Embryonic facial prominence (tissue), 1 donor: ENCODE measurements at regions not wholly inside any gene's neighbourhood (a gene's known extent, or its start where the extent isn't known, plus 50 kb on each side); places are given as distances from the start of the nearest gene placed in this dataset.
"Not testable (repeated sequence)": the region's sequence is repeated elsewhere in the genome, so short reads cannot be mapped to it uniquely, and the experiment has no call there.

Source experiments
- DNase-seq: peaks from one replicate; pipeline ENCODE4 v3.0.0-alpha.2; 2016; ENCODE audit errors: extremely low spot score

DNA sequence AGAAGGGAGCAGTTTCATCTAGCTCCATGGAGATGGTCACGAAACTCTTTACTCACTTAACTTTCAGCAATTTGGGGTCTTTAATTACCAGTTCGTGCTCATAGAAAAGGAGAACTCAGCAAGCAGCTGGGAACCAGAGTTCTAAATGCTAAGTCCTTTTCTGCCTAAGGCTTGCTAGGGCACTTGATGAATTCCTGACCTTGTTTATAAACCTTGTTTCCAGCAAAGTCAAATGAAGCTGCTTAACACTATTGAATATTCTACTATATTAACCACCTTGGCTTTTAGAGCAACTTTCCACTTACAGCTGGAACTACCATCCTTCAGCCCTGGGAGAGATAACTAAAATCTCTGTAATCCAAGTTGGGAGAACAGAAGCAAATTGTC is 79.5 kb upstream of the TSC22D2 start:
- DNase-seq: no peak

DNA sequence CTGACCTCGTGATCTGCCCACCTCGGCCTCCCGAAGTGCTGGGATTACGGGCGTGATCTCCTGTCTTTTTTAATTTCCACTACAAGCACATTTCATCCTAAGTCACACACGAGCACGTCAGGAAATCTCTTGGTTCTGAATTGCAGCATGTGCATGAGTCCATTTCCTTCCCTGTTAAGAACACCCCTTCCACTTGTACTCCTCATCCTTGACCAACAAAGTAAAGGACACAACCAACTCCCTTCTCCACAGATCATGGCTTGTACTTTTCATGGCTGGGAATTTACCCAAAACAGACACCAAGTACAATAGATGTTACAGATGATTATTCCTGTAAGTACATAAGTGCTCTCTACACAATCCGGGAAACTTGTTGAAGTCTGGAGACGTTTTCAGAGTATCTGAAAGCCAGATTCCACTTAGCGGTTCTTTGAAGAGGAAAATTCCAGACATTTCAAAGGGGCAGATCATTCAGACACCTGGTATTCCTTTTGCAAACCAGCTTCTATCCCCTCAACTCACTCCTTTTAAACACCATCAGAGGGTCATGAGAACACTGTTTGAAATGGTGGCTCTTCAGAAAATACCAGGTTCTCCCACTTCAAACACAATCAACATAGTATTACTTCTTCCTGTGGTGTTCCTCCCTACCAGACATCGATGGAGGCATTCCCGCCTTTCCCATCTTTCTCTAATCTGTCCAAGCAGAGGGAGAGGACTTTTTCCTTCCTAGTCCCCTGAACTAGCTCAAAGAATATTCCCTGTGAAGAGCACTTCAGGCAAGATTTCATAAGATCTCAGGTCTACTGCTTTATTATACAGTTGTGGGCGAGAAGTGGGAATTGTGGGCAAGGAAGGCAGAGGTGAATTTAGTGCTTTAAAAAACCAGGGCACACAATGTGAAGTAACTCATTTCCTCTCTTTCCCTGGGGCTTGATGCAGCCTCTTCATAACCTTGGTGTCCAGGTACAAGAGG is 80.1 kb upstream of the TSC22D2 start:
- no peak for DNase-seq

DNA sequence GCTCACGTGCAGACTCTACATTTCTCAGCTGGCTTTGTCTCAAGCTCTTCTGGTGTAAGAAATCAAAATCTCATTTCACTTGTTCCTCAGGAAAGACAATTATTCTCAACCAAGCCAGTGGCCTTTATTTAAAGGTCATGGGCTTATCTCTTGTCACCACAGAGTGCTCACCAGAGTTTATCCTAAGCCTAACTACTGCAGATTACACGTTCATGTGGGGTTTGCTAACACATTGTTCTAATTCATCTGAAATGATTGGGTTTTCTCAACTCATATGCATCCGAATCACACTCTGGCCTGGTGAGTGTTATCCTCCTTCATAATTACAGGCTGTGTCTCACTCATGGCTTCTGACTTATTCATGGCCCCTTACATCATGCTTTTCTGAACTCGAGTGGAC is 83.3 kb upstream of the TSC22D2 start:
- DNase-seq: no peak

DNA sequence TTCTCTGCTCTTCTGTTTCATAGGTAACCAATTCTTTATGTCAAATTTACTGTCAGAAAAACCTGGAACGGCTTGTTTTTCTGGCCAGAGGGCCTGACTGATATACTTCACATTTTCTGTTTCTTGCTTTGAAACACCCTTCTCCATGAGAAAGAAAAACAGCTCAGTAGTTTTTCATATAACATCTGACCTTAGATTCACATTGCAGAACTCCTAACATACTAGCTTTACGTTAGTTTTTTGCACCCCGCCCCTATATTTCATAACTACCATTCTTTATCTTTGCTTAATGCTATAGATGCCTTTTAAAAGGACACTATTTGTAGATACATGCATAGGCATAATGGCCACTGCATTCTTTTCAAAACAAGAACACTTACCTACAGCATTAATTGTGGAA is 83.9 kb upstream of the TSC22D2 start:
- DNase-seq: no peak

DNA sequence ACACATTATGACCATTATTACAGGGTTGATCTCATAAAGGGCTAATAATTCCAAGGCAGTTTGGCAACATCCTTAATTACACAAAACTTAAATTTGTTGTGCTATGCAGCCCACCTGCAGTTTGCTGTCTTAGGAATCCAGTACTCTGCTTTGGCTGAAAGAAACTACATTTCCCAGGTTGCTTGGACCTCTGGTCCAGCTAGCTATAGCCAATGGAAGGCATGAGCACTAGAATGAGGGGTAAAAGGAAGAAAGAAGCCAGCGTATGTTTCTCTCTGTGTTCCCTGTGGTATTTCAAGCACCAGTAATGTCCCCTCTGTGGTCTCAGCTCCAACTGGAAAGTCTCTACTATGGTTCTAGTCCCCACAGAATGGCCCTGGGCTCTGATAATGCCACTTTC is 84.3 kb upstream of the TSC22D2 start:
- no peak for DNase-seq

DNA sequence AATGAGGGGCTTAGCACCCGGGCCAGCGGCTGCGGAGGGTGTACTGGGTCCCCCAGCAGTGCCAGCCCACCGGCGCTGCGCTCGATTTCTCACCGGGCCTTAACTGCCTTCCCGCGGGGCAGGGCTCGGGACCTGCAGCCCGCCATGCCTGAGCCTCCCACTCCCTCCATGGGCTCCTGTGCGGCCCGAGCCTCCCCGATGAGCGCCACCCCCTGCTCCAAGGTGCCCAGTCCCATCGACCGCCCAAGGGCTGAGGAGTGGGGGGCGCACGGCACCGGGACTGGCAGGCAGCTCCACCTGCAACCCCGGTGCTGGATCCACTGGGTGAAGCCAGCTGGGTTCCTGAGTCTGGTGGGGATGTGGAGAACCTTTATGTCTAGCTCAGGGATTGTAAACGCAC is 85.0 kb upstream of the TSC22D2 start:
- not testable (repeated sequence) for DNase-seq

DNA sequence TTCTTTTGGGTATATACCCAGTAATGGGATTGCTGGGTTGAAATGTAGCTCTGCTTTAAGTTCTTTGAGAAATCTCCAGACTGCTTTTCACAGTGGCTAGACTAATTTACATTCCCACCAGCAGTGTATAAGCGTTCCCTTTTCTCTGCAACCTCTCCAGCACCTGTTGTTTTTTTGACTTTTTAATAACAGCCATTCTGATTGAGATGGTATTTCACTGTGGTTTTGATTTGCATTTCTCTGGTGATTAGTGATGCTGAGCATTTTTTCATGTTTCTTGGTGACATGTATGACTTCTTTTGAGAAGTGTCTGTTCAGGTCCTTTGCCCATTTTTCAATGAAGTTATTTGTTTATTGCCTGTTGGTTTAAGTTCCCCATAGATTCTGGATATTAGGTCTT is 87.1 kb upstream of the TSC22D2 start:
- DNase-seq: not testable (repeated sequence)

DNA sequence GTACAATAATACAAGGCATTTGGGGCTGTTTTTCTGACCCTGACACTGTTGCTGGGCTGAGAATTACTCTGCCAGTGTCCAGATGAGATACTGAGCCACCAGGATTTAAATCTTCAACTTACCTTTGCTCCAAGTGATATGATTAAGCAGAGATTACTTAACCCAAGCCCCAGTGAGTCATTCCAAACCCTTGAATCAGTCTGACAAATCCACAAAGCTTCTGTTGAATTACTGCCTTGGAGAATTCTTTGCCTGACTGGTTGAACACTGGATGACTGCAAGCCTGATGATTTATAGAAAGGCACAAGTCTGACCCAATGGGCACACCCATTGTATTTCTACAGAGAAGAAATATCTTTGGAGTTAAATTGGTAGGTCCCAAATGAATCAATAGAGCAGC is 88.2 kb upstream of the TSC22D2 start:
- no peak for DNase-seq

DNA sequence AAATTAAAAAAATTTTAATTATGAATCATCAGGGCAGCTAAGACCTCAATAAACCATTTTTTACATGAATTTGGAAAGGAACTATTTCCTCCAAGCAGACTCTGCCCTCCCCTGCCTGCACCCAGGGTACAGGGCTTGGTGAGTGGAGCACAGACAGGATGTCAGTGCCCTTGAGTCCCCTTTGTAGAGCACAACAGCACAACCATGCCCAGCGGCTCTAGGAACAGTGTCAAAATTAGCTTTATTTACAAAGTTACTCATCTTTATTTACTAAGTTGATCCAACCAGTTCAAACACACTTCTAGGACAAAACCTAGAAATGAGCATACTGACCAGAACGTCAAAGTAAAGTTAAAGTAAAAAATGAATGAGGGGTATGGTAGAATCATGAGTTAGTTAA is 90.6 kb upstream of the TSC22D2 start:
- DNase-seq: no peak

DNA sequence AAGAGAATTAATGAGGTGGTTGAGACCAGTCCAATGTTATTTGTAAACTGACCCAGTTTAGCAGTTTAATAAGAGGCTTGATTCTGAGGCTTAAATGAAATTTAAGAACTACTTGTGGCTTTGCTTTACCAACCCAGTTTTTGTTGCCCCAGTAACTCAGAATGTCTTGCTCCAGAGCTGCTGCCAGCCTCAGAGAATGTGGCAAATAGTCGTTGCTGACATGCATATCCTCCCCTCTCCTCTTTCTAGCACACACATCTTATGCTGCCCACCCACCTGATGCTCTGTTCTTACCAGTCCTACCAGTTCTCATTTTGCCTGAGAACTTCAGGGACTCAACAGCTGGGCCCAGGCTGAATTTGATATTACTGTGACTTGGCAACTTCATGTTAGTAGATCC is 92.4 kb upstream of the TSC22D2 start:
- DNase-seq: no peak

DNA sequence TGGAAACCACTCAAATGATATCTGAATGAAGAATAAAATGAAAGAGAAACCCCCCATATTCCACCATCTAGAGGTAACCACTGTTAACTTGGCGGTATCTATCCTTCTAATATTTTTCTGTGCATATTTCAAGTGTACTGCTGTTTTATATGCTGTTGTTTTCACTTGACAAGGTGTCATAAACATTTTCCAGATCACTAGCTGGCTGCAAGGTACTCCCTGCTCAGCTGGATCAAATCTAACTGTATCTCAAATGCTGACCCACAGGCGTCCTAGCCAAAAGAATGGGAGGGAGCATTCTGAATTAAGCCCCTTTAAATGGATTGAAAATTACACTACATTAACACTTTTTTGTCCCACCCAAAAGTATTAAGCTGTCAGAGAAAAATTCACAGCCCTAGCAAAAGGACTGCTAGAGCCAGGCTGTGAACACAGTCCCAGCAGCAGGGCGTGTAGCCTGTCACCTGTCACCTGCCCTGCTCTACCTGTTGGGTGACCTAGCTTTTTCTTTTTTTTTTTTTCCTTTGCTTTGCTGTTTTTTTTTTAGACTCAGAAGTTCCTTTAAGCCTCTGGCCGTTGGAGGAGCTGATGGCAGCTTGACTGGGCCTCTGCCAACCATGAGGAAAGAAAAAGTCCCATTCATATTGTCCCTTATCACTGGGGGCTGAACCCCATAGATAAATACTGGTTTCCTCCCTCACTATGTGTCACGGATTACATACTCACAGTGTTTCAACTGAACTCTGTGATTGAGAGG is 93.7 kb upstream of the TSC22D2 start:
- DNase-seq: no peak

DNA sequence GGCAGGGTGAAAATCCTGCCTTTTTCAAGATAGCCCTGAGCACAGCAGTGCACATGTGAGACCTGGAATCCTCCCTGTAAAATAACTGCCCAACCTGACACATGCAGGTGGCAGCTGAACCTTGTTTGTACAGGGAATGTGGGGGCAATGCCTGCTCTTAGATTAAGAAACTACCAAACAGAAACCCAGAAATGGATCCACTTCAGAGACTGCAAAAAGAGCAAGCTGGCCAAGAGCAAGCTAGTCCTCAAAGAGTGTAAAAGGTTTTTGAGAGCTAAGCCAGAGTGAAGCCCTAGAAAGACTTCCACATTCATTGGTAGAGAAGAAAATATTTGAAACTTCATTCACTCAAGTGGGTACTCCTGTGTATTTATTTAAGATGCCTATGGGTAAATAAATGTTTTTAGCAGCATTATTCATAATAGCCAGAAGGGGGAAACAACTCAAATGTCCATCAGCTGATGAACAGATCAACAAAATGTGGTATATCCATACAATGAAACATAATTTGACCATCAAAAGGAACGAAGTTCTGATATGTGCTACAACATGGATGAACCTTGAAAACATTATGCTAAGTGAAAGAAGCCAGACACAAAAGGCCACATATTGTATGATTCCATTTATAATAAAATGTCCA is 96.0 kb upstream of the TSC22D2 start:
- DNase-seq: no peak

DNA sequence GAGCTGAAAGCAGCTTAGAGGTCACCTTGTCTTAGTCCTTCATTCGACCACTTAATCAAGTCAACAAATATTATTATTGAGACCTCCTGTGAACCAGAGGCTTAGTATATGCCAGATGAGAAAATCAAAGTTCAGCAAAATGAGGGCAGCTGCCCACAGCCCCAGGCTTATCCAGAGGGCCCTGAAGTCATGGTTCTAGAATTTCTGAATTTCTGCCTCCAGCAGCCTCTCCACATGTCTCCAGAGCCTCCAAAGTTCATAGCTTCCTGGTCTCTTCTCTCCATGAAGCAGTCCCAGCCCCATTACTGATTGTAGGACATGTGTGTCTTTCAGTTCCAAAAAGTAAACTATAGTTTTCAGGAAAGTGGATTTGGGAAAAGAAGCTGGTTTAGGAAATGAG is 96.9 kb upstream of the TSC22D2 start:
- no peak for DNase-seq

DNA sequence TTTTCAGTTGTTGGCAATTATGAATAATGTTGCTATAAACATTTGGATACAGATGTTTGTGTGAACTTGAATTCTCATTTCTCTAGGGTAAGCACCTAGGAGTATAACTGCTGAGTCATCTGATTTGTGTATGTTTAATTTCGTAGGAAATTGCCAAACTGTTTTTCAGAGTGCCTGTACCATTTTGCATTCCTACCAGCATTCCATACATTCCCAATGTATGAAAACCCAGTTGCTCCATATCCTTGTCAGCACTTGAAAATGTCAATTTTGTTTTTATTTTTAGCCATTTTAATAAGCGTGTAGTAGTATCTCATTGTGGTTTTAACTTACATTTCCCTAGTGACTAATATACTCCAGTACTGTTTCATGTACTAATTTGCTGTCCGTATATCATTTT is 98.5 kb upstream of the TSC22D2 start:
- DNase-seq: no peak

DNA sequence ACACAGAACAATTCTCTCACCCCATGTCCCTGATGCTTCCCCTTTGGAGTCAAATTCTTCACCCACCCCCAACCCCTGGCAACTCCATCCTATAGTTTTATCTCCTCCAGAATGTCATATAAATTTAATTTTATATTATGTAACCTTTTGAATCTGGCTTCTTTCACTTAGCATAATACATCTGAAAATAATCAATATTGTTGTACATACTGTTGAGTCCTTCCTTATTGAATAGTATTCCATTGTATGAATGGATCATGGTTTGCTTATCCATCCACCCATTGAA is 98.9 kb upstream of the TSC22D2 start:
- no peak for DNase-seq

DNA sequence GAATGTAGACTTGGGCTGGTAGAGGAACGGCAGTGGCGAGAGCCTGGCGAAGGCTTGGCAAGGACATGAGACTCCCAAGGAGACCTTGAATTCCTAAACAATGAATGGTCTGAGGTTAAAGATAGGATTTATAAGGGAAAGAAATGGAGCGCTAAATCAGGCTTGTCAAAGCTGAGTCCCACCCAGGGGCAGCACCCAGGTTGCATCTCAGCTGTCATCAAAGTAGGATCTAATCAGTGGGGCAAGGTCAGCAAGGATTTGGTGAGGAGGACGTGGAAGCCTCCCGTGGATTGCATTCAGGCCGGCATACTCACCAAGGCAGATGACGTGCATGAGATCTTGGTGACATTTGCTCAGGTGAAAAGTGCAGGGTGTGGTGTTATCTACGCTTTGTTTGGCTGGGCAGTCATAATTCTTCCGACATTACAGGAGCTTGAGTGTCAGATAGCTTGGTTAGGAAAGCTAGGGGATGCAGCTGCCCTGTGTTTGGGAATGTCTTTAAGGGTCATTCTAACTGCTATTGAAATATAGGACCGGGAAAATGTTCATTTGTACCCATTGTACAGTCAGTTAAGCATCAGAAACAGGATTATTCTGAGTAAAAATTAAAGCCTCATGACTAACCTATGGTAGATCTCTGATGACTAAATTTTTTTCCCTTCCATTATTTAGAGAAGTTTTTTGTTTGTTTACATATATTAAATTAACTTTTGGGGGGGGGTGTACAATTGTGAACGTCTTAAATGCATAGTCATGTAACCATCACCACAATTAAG is 99.4 kb upstream of the TSC22D2 start:
- DNase-seq: no peak

DNA sequence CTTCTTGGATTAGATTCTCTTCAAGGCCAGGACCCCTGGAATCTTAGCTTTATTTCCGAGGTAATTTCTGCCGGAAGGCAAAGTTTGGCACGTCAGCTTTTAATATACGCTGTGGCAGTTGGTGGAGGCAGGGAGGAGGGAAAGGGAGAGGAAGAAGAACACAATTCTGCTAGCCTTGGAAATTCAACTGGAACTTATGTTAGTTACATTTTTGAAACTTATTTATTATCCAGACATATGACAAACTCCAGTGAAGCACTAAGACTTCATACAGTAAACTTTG is 100.1 kb upstream of the TSC22D2 start:
- peak; percentile 58 for DNase-seq

DNA sequence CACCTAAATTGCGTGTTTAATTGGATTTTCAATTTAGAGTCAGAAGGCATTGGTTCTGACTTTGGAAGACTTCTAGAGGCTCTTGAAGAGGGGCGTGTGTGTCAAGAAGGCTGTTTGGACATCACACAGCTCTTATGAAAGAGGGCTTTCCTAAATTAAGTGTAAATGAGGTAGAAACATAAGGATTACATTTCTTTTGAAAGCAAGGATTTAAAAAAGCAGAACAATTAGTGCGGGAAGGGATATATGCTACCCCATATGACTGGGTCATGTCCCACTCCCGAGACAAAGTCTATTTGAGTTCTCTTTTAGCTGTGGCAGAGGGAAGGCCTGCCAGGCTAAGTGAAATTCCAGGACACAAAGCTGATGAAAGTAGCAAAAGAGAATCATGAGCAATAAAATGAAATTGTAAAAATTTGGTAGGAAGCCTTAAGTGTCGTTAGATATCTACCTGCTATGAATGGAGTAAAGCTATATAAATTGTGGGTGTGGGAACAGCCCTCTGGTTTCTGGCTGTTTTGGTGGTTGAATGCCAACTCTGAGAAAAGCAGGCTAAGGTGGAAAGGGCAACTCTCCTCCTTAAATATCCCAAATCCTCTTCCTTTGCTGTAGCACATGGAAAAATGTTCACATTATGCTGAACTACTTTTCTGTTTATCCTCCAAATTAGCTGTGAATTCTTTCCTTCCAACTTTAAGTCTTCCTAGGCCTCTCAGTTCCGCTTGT is 100.6 kb upstream of the TSC22D2 start:
- no peak for DNase-seq

DNA sequence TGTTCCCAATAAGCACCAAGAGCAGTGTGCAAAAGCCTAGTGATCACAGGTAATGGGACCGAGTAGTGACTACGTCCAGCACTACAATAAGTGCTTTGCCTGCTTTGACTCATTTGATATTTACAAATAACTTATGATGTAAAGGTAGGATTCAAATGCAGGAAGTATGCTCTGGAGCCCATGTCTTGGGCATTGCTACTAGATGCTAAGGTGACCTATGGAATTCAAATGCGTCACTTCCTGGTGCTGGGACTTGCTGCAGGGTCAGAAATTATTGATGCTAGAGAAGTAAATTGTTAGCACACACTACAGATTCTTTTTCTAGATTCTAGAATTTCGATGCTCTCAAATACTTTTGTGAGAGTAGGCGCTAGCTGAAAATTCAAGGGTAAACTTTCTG is 101.2 kb upstream of the TSC22D2 start:
- no peak for DNase-seq

DNA sequence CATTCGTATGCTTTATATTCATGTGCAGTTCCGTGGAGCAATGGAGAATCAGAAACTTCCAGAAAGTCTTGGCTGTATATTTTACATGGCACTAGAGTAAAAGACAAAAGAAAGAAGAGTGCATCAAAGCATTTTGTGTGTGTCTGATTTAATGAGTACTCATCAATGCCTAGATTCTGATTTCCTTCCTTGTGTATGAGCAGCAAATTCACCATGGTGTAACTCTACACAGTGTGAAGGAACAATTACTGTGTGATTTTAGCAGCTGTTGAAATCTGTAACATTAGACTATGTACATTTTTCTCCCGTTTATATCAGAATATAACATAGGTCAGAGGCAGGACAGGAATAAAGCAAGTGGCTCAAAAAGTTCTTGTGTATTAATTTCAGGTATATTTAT is 102.0 kb upstream of the TSC22D2 start:
- DNase-seq: no peak

DNA sequence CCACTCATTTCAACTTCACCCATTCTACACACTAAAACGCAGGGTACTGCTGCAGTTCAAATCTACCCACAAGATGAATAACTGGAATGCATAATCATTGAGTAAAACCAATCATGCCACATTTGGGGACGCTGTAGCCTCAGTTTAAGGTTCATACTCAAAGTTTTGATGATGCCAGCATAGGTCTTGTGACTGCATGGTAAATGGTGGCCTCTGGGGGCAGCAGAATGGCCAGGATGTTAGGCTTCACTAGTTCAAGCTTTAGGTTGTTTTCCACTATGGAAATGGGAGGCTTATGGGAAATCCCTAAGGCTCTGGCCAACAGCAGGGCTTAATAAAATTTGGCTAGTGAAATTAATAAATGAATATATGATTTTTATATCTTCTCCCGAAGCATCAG is 104.3 kb upstream of the TSC22D2 start:
- no peak for DNase-seq

DNA sequence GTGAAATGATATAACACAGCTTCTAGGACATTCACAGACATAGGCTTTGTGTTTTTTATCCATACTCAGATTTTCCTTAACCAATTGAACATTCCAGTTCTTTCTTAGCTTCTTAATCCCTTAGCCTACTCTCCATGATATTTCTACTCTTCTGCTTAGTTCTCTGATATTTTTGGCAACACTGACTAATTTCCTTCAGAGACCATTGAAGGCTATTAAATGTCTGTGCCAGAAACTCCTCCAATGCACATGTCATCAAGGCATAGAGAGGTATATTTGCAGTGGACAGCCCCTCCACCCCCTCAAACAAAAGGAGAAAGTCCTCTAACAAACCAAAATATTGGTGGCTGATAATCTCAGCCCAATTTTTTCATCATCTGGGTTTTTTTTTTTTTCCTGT is 105.9 kb upstream of the TSC22D2 start:
- no peak for DNase-seq
